NCI-H446 treated with DMSO at 0.1 percent for 48 hours (cell line): ENCODE measurements at regions not wholly inside any gene's neighbourhood (a gene's known extent, or its start where the extent isn't known, plus 50 kb on each side); places are given as distances from the start of the nearest gene placed in this dataset.
"Not testable (repeated sequence)": the region's sequence is repeated elsewhere in the genome, so short reads cannot be mapped to it uniquely, and the experiment has no call there.

Experiments
- DNase-seq: peaks from one replicate; lab custom pipeline; 2025; lab: John Stamatoyannopoulos, UW

DNA sequence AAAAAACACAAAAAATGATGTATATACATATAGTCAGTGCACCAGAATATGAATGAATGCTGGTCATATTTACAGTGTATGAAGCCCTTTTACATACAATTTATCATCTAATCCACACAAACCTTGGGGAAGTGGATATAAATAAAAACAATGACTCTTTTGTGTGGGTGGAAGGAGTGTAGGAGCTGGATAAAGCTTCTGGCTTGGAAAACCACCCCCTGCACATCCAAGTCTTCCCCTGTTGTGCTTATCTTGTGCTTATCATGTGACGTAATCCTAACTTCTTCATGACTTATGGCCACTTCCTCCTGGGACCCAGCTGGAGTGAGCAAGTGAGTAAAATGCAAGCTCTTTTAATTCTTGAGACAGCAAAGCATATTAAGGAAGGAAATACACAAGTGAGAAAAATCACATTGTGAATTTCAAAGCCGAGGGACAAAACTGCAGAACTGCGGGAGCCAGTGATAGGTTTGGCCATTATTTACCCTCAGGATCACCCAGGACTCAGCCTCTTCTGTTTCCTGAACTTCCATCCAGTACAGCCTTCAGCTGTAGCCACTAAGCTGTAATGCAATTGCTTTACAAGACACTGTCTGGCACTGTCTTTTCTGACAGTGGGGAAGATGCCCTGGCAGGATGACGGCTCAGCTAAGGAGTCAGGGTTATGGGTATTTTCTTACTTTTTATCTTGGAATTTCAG lies 104.0 kb upstream of the PPM1J start:
- DNase-seq = no peak

DNA sequence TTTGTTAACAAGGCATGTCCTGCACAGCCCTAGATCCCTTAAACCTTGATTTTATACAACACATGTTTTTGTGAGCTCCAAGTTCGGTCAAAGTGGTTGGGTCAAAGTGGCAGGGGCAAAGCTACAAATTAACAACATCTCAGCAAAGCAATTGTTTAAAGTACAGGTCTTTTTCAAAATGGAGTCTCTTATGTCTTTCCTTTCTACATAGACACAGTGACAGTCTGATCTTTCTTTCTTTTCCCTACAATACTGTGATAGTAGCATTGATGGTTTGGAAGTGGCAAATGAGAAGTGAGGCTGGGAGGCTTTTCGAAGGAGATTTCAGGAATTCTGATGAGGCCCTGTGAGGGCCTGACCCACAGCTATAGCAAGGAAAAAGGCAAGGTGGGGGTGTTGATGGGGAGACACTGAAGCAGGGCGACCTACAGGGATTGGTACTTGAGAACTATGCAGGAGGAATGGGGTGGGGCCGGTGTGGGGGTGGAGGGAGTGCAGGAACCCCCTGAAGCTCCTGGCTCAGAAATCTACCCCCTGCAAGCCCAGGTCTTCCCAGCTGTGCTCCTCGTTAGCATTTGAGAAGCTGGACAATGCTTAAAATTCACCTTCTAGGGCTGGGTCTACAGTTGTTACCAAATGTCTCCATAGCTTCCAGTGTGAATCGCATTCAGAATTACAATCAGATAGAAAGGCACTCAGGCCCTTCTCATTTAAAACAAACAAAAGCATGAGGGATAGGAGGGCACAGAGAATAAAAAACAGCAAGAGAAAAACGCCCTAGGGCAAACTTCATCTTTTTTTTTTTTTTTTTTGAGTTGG lies 102.6 kb upstream of the PPM1J start:
- DNase-seq = no peak

DNA sequence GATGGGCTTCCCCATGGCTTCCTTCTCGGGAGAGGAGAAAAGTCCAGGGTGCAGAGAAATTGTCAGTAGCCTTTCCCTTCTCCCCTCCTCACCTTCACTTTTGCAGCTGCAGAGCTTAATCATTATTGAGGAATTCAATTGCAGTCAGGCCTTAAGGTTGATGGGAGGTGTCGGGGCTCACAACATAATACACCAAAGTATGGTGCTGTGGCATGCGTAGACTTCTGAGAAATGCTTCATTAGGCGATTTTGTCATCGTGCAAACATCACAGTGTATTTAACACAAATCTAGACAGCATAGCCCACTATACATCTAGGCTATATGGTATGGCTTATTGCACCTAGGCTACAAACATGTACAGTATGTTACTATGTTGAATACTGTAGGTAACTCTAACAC lies 100.2 kb upstream of the PPM1J start:
- DNase-seq = no peak

DNA sequence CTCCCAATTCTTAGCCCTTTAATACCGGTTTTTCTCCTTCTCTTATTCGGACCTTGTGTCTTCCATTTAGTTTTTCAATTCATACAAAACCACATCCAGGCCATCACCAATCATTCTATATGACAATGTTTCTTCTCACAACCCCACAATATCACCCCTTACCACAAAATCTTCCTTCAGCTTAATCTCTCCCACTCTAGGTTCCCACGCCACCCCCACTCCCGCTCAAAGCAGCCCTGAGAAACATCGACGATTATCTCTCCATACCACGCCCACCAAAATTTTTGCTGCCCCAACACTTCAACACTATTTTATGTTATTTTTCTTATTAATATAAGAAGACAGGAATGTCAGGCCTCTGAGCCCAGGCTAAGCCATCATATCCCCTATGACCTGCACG lies 99.5 kb upstream of the PPM1J start:
- not testable (repeated sequence) for DNase-seq

DNA sequence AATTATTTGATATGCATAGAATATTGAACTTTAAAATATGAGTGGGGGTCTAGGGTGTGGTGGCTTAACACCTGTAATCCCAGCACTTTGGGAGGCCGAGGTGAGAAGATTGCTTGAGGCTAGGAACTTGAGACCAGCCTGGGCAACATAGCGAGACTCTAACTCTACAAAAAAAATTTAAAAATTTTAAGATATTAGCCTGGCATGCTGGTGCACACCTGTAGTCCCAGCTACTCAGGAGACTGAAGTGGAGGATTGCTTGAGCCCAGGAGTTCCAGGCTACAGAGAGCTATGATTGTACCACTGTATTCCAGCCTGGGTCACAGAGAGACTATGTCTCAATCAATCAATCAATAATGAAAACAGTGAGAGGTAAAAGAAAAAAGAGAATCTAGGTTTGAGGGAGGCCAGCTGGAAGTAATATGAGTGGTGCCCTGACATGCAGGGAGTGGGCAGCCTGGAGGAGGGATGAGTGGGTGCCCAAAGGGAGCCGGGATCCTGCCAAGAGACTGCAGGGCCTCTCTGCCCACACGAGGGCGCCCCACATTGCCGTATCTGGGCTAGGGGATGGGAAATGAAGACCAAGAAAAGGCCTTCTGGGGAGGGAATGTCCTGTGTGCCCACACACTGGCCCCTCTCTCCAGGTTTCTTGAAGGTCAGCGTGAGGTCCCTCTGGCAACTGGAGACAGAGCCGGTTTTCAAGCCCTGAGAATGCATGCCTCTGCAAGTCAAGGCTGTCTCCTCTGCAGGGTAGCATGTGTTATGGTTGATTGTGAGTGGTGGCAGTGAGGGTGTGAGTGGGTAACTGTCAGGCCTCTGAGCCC lies 93.9 kb upstream of the PPM1J start:
- DNase-seq = no peak

DNA sequence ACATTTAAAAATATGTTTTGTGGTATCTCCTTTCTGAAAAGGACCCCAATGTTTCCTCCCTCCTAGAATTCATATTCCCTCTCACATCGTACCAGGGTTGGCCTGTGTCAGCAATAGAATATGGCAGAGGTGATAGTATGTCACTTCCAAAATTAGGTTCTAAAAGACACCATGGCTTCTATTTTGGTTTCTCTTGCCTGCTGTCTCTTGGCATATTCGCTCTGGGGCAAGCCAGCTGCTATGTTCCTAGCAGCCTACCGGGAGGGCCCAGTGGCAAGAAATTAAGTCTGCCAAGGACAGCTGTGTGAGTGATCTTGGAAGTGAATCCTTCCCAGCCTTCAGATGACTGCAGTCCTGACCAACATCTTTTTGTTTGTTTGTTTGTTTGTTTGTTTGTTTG lies 92.9 kb upstream of the PPM1J start:
- no peak for DNase-seq

DNA sequence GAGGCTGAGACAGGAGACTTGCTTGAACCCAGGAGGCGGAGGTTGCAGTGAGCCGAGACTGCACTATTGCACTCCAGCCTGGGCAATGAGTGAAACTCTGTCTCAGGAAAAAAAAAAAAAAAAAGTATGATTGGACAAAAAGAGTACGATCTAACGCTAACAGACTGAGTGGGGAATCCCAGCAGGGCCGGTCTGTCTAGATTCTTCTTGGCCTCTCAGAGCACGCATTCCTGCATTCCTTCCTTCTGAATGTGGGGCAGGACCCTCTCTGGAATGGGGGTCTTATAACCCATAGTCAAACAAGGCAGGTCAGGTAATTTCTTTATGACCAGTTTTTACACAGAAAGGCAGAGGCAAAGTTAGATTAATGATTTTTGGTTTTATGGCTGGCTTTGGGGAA lies 92.0 kb upstream of the PPM1J start:
- DNase-seq = no peak

DNA sequence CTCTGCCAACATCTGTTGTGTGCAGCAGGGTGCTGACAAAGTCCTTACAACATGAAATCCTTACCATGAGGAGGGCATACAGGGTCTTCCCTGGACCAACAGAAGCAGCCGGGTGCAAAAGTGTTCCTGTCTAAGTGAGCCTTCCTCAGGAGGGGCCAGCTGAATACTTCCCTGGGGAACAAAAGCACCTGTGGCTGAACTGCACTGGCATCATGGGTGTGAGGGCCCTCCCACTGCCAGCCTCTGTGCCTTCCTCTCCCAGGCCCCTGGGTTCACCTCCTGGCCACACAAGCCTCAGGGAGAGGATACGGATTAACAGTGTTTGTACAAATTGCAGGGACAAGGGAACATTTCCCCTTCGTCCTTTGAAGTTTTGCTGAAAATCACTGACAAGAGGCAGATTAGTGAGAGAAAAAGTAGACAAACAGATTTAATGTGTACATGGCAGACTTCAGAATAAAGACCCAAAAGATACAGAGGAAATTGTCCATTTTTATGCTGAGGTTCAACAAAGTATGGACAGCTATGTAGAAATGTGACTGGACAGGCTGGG lies 91.0 kb upstream of the PPM1J start:
- DNase-seq = no peak

DNA sequence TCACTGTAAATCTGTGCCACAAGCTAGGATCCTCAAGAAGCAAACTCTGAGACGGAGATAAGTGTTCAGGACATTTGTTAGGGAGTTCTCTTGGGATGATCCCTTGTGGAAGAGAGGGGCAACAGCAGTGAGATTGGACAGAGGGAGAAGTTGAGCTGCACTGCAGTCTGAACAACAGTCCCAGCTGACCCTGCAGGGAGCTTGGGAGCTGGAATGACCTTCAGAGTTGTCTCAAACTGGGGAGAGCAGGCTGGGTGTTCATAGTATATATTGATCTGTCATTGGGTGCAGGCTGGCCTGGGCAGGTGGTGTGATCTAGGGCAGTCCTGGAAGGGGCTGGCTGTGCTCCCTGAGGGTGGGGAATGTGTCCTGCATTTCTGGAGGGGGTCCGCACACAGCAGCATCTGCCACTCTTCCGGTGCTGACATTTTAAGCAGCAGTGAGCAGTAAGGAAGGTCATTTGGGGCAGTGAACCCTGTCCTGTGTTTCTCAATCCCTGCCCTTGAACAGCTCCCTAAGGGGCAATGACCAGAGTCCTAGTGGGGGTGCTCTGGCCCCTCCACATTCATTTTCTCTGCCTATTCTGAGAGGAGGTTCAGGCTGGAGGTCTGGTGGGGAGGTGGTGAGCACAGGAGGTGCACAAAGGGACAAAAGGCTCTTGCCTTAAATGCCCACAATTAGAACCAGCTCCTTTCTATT lies 90.2 kb upstream of the PPM1J start:
- DNase-seq = no peak

DNA sequence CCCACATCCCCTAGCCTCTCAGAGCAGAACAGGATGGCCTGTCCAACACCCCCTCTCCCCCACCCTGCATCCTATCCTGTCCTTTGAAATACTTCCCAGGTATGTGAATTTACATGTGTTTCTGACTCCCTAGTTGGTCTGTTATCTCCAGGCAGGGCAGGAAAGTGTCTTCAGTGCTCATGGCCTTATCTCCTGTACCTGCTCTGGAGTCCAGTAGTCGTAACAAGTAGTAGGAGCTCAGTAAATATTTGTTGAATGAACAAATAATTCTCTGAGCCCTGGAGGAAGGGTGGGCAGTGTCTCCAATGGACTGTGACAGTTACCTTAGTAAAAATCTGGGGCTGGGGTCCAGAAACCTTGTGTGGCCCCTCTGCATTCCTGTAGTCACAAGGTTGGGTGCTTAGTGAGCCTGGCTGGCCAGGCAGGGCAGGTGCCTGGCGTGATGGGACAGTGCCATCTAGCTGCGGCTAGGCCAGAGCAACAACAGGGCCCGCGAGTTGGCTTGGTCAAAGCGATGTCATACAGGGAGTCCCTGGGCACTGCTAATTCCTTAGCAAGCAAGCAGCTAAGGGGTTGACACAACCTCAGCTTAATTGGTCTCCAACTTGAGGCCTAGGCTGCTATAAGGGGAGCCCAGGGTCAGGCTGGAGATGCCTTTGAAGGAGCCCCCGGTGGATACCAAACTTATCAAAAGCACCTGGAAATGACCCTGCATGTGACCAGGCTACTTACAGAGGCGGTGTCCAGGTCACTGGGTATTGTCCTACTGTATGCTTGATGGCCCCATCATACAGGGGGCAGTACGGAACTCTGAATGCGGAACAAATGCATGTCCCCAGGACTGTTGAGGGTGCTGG lies 89.0 kb upstream of the PPM1J start:
- DNase-seq = peak; percentile 3

DNA sequence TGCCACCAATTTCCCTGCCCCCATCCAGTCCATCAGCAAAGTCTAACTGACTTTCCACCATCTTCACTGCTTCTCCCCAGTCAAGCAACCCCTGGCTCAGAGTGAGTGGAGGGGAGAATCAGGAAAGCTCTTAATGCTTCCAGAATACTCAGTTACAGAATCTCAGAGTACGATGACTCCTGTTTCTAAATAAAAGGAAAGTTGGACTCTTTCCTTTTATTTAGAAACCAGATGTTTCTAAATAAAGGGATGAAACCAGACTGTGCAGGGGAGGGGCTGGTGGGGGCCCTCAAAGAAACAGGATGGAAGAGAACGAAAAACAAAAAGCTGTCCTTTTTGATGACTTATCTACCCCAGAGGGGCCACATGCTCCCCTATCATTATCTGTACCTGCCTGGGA lies 85.2 kb upstream of the PPM1J start:
- no peak for DNase-seq

DNA sequence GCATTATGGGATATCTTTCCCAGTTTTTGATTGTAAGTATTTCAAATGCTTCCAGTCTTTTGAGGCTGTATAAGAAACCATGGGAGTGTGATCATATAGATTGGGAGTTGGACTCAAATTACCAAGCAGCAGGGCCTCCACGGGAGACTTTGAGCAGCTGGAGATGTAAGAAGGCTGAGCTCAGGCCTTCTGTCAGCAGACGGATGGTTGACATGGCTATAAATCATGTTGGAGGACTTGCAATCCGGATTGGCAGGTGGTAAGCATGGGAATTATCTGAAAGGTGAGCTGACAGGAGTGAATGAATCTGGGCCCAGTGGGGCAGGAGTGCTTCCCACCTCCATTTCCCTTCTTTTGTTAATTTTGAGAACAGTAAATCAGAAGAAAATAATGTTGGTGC lies 83.2 kb upstream of the PPM1J start:
- DNase-seq = peak; percentile 50

DNA sequence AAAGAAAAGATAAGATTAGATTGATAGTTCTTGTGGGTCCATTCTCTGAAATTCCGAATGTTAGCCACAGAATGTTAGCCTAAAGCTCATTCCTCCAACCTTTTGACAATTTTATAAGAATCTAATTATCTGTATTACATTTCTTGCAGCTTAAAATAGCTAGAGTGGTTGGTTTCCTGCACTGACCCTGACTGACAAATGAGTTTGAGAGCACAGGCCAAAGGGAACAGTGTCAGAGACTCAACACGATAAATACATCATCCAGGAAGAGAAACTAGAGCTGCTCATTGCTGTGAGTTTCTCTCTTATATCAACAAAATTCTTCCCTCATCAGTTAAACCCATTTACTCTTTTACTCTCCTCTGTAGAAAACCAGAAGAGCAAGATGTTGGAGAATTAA lies 82.1 kb upstream of the PPM1J start:
- DNase-seq = no peak

DNA sequence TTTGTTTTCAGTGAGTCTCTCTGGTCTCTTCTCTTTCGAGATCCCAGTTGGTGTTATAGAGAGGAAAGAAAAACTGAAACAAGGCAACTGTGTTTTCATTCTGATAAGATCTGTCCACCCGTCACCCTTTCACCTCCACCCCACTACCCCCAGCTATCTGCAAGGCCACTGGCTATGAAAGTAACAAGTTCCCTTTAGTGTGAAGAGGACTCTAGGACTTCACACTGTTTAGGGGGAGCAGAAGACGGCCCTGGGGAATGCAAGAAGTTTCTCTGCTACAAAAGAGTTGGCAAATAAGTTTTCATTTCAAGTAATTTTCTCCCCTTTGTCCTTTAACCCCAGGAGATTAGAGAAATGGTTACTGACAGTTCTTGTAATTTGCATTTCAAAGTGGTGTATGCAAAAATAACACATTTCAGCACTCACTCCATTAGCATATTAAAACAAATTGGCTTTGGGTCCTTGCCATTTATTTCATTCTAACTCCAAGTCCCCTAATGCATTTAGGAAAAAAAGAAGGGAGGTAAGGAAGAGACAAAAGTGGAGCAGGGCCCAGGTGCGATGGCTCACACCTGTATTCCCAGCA lies 79.6 kb upstream of the PPM1J start:
- no peak for DNase-seq

DNA sequence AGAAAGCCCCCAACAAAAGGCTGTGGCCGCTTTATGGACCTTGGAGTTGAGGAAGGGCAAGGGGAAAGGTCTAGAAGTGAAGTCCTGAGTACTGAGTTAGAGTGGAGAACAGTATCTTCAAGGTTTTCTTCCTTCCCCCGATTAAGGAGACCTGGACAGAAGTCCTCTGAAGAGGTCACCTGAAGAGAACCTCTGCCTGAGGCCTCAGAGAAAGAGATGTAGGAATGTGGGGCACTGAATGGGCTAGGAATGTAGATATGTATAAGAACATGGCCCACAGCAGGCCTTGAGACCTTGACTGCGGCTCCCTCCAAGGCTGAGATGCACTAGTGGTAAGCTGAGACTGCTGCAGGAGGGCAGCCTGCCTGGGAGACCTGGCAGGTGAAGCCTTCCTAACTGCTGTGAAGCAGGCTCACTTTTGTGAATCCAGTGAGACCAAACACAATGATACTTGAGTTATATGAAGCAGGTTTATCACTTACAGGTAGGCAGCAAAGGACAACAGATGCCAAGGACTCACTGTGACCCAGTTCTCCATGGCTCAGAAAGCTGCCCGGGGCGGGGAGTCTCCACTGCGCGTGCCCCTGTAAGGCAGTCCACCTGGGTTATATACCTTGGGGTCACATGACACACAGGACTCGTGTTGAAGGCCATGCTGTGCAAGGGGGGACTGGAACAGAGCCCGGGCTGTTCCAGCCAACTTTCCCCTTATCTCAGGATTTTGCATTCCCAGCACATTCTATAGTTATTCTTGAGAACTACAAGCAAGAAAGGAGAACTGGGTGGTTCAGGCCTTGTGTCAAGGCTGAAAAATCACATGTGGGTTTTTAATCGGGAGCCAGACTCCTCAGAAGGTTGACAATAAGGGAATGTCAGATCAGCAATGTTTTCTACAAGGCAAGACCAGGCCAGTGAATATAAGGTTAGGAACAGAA lies 78.8 kb upstream of the PPM1J start:
- no peak for DNase-seq

DNA sequence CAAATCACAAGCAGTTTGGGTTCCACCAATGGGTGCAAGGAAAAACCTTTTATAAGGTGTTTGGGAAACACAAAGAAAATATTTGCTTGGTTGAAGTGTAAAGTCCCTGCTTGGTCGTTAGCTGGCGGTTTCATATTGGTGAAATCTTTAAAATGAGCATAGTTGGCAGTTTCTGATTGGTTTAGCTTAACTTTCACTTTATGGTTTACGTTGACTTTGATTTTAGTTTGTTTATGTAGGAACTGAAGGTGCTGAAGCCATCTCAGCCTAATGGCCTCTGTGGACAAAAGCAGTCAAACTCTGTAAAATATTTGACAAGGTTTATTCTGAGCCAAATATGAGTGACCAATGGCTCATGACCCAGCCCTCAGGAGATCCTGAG lies 76.6 kb upstream of the PPM1J start:
- DNase-seq = no peak

DNA sequence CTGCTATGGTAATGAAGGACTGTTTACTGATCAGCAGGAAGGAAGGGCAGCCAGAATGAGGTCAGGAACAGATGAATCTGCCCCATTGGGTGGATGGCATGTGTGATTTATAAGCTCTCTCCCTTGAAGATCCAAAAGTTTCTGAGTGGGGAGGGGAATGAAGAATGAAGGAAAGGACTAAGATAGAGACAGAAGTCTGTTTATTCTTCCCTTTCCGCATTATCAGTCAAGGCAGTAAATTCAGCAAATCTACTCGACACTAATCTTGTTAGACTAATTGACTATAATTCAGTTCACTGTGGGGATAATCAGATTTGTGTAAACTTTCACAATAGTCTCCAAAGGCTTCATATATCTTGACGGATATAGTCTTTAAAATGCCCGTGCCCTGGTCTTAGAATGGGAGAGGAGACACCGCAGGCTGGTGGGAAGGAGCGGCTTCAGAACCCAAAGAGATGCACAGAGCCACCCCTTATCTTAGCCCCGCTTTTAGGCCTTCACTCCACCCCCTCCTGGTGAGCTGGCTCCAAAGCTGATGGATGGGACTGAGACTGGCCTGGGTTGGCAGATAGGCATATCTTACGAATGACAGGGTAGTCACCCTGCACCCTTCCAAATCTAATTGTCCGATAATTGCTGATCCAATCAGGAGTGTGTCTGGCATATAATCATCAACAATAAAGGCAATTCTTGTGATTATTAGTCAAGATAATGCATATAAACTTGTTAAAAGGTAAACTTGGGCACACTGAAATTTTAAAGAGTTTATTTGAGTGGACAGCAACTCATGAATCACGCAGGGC lies 76.0 kb upstream of the PPM1J start:
- DNase-seq = no peak

DNA sequence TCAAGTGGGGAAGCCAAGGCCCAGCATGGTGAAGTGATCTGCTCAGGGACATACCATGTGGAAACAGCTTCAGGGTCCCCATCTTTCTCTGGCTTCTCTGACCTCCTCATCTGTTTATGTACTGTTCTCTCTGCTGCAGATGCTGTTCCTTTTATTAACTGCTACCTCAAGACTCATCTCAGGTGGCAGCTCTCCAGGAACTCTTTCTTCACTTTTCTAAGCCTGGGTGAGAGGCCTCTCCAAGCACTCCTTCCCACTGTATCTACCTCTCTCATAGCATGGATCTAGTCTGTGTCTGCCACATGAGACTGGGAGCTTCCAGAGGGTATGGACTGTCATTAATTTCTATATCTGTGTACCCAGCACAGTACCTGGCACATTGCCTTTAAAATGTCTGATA lies 73.4 kb upstream of the PPM1J start:
- DNase-seq = no peak

DNA sequence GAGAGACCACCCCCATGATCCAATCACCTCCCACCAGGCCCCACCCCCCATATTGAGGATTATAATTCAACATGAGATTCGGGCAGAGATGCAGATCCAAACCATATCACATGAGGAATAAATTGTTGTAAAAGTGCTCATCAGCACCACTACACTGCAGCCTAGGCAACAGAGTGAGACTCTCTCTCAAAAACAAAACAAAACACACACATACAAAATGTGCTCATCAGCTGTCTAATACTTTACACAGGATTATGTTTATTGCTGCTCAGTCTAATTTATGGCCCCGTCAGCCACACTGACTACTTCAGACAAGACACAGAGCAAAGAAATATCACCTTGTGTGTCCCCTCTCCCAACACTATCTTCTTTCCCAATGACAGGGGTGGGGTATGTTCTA lies 72.9 kb upstream of the PPM1J start:
- no peak for DNase-seq
